CD4-positive, alpha-beta T cell (primary cell): ENCODE measurements at regions not wholly inside any gene's neighbourhood (a gene's known extent, or its start where the extent isn't known, plus 50 kb on each side); places are given as distances from the start of the nearest gene placed in this dataset.

Experiments
- ATAC-seq: fragments of 200-7000 bp; cut with Tn5 transposase; one replicate; pipeline ENCODE4 v1.10.0; 2022; ENCODE audit warnings: mild to moderate bottlenecking; ENCODE audit not compliant: poor library complexity
- CTCF ChIA-PET: fragments of 350-600 bp; sonication (Branson Sonifier 250); formaldehyde crosslinking; loops from one replicate; lab custom pipeline; 2021; ENCODE audit warnings: antibody characterized with exemption, inconsistent platforms; lab: Charles Lee
- POLR2A ChIA-PET: fragments of 350-600 bp; sonication (Branson Sonifier 250); formaldehyde crosslinking; loops from one replicate; lab custom pipeline; 2021; ENCODE audit warnings: antibody characterized with exemption, inconsistent platforms; lab: Charles Lee
- DNase-seq, 14 experiments: peaks; one replicate each; pipeline ENCODE4 v3.0.0-alpha.2; 2013 to 2020; ENCODE audit warnings: mixed read lengths in 2 of 14
- H3K27ac ChIP-seq, 2 donors: one replicate each; pipeline versions ENCODE4 v1.5.1 to v1.7.0; 2013; ENCODE audit warnings: low read length in 2 of 2, low read depth in 1 of 2, mild to moderate bottlenecking in 1 of 2
- H3K27me3 ChIP-seq, 2 experiments: 1 replicate in 1 of 2; 2 replicates in 1 of 2; pipeline versions ENCODE4 v1.6.1 to v1.7.0; 2013; ENCODE audit warnings: low read length in 2 of 2, control low read depth in 1 of 2, mild to moderate bottlenecking in 1 of 2, moderate library complexity in 1 of 2; ENCODE audit not compliant: insufficient read depth in 2 of 2, control insufficient read depth in 1 of 2
- H3K36me3 ChIP-seq: one replicate; pipeline ENCODE4 v1.6.1; 2013; ENCODE audit warnings: low read length, control low read depth; ENCODE audit not compliant: insufficient read depth
- H3K4me1 ChIP-seq: one replicate; pipeline ENCODE4 v1.6.1; 2013; ENCODE audit warnings: low read length, control low read depth; ENCODE audit not compliant: insufficient read depth
- H3K4me3 ChIP-seq: one replicate; pipeline ENCODE4 v1.5.1; 2013; ENCODE audit warnings: mild to moderate bottlenecking, low read length, moderate library complexity
- H3K9me3 ChIP-seq, 2 experiments: 1 replicate in 1 of 2; 2 replicates in 1 of 2; pipeline versions ENCODE4 v1.6.1 to v1.7.0; 2013; ENCODE audit warnings: low read length in 2 of 2, mild to moderate bottlenecking in 2 of 2, control low read depth in 1 of 2, moderate library complexity in 1 of 2; ENCODE audit not compliant: control insufficient read depth in 1 of 2, insufficient read depth in 1 of 2
- H3K27ac Mint-ChIP-seq: one replicate; pipeline ENCODE4 v1.8.0; 2020; ENCODE audit warnings: mixed read lengths
- H3K27me3 Mint-ChIP-seq: one replicate; pipeline ENCODE4 v1.8.0; 2021; ENCODE audit warnings: mixed read lengths
- H3K36me3 Mint-ChIP-seq: one replicate; pipeline ENCODE4 v1.8.0; 2021; ENCODE audit warnings: low read depth, mixed read lengths
- H3K4me1 Mint-ChIP-seq: one replicate; pipeline ENCODE4 v1.8.0; 2021; ENCODE audit warnings: low read depth, mixed read lengths
- H3K4me3 Mint-ChIP-seq: one replicate; pipeline ENCODE4 v1.8.0; 2020; ENCODE audit warnings: mild to moderate bottlenecking, mixed read lengths
- H3K9me3 Mint-ChIP-seq: one replicate; pipeline ENCODE4 v1.8.0; 2020; ENCODE audit warnings: mixed read lengths
- CTCF ChIP-seq: fragments of 200-600 bp; IDR thresholded peaks from one replicate; pipeline ENCODE4 v1.8.0; 2022; ENCODE audit warnings: antibody characterized with exemption, mild to moderate bottlenecking
- intact Hi-C, 2 experiments: fragments of 100-400 bp; cut with DNase I in 1 of 2; cut with micrococcal nuclease in 1 of 2; formaldehyde crosslinking; loops; one replicate each; pipeline versions ENCODE4 v1.15.1 to v1.9.0; 2023 to 2025; cut with DNase I, micrococcal nuclease

GRCh38 chr12:34402899-34403705 lies 380.8 kb downstream of the ALG10 start:
- Mint-ChIP-seq H3K27ac (no peak overlapping the region), H3K9me3 (peaks cover 5% of the 10 kb centered on the region), H3K4me3 (no peak overlapping the region), H3K36me3 (no peaks in the 10 kb centered on the region), H3K4me1 (no peaks in the 10 kb centered on the region), H3K27me3 (no peaks in the 10 kb centered on the region)
- no peaks in the 10 kb centered on the region for H3K36me3 ChIP-seq
- intact Hi-C loops, result no loop called here
- DNase-seq (peak in 4 of 14 experiments; percentile 0 to 28 (median 2)), ATAC-seq (no peak)
- POLR2A ChIA-PET, result no interaction called here
- no peak overlapping the region for H3K4me3 ChIP-seq
- H3K27ac ChIP-seq, result no peak overlapping the region
- TF ChIP-seq CTCF, result no peak
- no peaks in the 10 kb centered on the region for H3K27me3 ChIP-seq
- H3K4me1 ChIP-seq, result no peaks in the 10 kb centered on the region
- H3K9me3 ChIP-seq, result peaks cover 46 to 92% of the 10 kb centered on the region in 2 experiments
- CTCF ChIA-PET, result no interaction called here

GRCh38 chr12:34403706-34404376 lies 381.5 kb downstream of the ALG10 start:
- intact Hi-C loops, result no loop called here
- POLR2A ChIA-PET, result no interaction called here
- peaks cover 51 to 84% of the 10 kb centered on the region in 2 experiments for H3K9me3 ChIP-seq
- no peaks in the 10 kb centered on the region for H3K36me3 ChIP-seq
- Mint-ChIP-seq H3K4me3 (no peak overlapping the region), H3K9me3 (peaks cover 5% of the 10 kb centered on the region), H3K27ac (no peak overlapping the region), H3K36me3 (no peaks in the 10 kb centered on the region), H3K4me1 (no peaks in the 10 kb centered on the region), H3K27me3 (no peaks in the 10 kb centered on the region)
- H3K4me1 ChIP-seq, result no peaks in the 10 kb centered on the region
- H3K4me3 ChIP-seq, result no peak overlapping the region
- DNase-seq (peak in 5 of 14 experiments; percentile 0 to 10 (median 1)), ATAC-seq (no peak)
- no peak for TF ChIP-seq CTCF
- H3K27ac ChIP-seq, result no peak overlapping the region
- no peaks in the 10 kb centered on the region for H3K27me3 ChIP-seq
- CTCF ChIA-PET, result no interaction called here

- no peak overlapping the region for H3K4me3 ChIP-seq
- ChIA-PET CTCF (no interaction called here), POLR2A (no interaction called here)
Observed at GRCh38 chr12:34404377-34405285, 382.3 kb downstream of the ALG10 start.

More at GRCh38 chr12:34404377-34405285, 382.3 kb downstream of the ALG10 start:
- ATAC-seq (no peak), DNase-seq (peak in 3 of 14 experiments; percentile 1 to 28 (median 2))
- no peaks in the 10 kb centered on the region for H3K36me3 ChIP-seq
- peaks cover 6% of the 10 kb centered on the region for H3K36me3 Mint-ChIP-seq
- H3K27ac Mint-ChIP-seq, result no peak overlapping the region
- TF ChIP-seq CTCF, result no peak
- intact Hi-C loops, result no loop called here
- H3K9me3 ChIP-seq, result peaks cover 50 to 77% of the 10 kb centered on the region in 2 experiments
- H3K9me3 Mint-ChIP-seq, result peaks cover 5% of the 10 kb centered on the region
- H3K27ac ChIP-seq, result no peak overlapping the region
- no peaks in the 10 kb centered on the region for H3K4me1 Mint-ChIP-seq
- H3K27me3 Mint-ChIP-seq, result no peaks in the 10 kb centered on the region
- H3K4me3 Mint-ChIP-seq, result no peak overlapping the region
- no peaks in the 10 kb centered on the region for H3K27me3 ChIP-seq
- no peaks in the 10 kb centered on the region for H3K4me1 ChIP-seq
